Rectal smooth muscle tissue (tissue), 1 donor: ENCODE measurements at regions not wholly inside any gene's neighbourhood (a gene's known extent, or its start where the extent isn't known, plus 50 kb on each side); places are given as distances from the start of the nearest gene placed in this dataset.

ENCODE experiments used
- H3K27ac ChIP-seq: one replicate; pipeline ENCODE4 v1.7.0; 2013; ENCODE audit warnings: low read depth, low read length, inconsistent platforms
- H3K27me3 ChIP-seq: one replicate; pipeline ENCODE4 v1.7.0; 2013; ENCODE audit warnings: low read length; ENCODE audit not compliant: control insufficient read depth, insufficient read depth
- H3K36me3 ChIP-seq: one replicate; pipeline ENCODE4 v1.7.0; 2013; ENCODE audit warnings: low read length; ENCODE audit not compliant: control insufficient read depth, insufficient read depth
- H3K4me1 ChIP-seq: one replicate; pipeline ENCODE4 v1.7.0; 2013; ENCODE audit warnings: low read length; ENCODE audit not compliant: control insufficient read depth, insufficient read depth
- H3K4me3 ChIP-seq: one replicate; pipeline ENCODE4 v1.7.0; 2013; ENCODE audit warnings: low read length
- H3K9ac ChIP-seq: one replicate; pipeline ENCODE4 v1.7.0; 2013; ENCODE audit warnings: low read length

DNA sequence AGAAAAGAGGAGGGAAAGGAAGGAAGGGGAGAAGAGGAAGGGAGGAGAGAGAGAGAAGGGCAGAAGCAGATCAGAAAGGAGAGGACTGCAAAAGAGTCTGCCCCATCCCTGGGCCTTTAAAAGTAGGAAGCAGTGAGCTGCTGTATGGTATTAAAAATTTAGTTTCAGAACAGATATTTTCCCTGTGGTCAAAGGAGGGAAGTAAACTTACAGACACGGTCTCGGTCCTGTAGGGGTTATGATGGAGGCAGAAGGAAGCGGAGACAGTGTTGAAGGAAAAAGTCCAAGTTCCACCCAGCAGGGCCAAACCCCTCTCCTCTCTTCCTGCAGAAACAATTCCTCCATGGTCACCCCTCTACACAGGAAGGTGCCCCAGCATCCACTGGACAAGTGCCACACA, 122.0 kb upstream of the PROK2 start:
- peaks cover 2% of the 10 kb centered on the region for H3K27me3 ChIP-seq
- no peaks in the 10 kb centered on the region for H3K4me1 ChIP-seq
- H3K9ac ChIP-seq: no peak overlapping the region
- no peak overlapping the region for H3K4me3 ChIP-seq
- H3K36me3 ChIP-seq: no peaks in the 10 kb centered on the region
- no peak overlapping the region for H3K27ac ChIP-seq

DNA sequence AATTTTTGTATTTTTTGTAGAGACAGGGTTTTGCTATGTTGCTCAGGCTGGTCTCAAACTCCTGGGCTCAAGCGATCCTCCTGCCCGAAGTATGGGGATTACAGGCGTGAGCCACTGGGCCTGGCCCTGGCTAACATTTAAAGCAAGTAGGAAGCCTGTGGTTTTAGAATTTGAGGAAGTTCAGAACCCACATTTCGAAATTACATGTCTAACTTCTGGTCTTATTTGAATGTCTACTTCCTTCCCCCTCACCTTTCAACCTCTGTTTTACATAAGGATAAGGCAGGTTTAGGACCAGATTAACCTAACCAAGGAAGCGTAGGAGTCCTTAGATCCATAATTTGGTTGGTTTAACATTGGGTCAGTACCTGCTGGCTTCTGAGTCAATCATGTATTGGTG, 120.5 kb upstream of the PROK2 start:
- Histone ChIP-seq H3K9ac (no peak overlapping the region), H3K36me3 (no peaks in the 10 kb centered on the region), H3K4me1 (no peaks in the 10 kb centered on the region), H3K27me3 (peaks cover 2% of the 10 kb centered on the region), H3K27ac (no peak overlapping the region), H3K4me3 (no peak overlapping the region)

GRCh38 chr3:71903936-71904335, 119.0 kb upstream of the PROK2 start:
- Histone ChIP-seq H3K27me3 (peaks cover 2% of the 10 kb centered on the region), H3K9ac (no peak overlapping the region), H3K36me3 (no peaks in the 10 kb centered on the region), H3K4me1 (no peaks in the 10 kb centered on the region), H3K4me3 (no peak overlapping the region), H3K27ac (no peak overlapping the region)

DNA sequence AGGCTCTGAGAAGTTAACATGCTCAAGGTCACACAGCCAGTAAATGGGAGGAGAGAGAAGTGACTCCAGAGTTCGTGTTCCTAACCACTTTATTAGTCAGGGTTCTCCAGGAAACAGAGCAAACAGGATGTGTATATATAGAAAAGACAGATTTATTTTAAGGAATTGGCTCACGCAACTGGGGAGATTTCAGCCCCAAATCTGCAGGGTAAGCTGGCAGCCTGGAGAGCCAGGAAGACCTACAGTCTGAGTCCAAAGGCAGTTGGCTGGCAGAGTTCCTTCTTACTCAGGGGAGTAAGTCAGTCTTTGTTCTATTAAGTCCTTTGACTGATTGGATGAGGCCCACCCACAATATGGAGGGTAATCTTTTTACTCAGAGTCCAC, 118.2 kb upstream of the PROK2 start:
- no peaks in the 10 kb centered on the region for H3K4me1 ChIP-seq
- H3K36me3 ChIP-seq: no peaks in the 10 kb centered on the region
- H3K27ac ChIP-seq: no peak overlapping the region
- no peak overlapping the region for H3K4me3 ChIP-seq
- H3K9ac ChIP-seq: no peak overlapping the region
- H3K27me3 ChIP-seq: peaks cover 2% of the 10 kb centered on the region

- H3K27me3 ChIP-seq: peaks cover 2% of the 10 kb centered on the region
- H3K9ac ChIP-seq: no peak overlapping the region
- no peak overlapping the region for H3K4me3 ChIP-seq
- no peaks in the 10 kb centered on the region for H3K36me3 ChIP-seq
- H3K27ac ChIP-seq: no peak overlapping the region
- H3K4me1 ChIP-seq: no peaks in the 10 kb centered on the region
These were observed 117.5 kb upstream of the PROK2 start for GRCh38 chr3:71902258-71903111.

DNA sequence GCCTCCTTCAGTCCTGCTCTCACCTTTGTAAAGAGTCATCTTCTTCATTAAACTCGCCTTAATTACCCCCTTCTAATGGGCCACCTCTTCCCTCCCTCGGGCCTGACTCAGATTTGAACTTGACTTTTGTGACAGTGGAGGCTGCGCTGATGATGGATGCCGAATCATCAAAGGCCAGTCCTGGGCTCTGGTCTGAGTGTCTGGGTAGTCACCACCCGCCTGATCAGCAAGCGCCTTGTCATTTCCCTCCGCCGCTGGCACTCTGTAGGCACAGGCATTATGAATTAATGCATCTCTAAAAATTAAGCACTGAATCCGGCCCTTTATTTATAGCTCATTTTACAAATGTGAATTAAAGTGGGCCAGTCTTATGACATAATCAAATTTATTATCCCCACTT, 116.7 kb upstream of the PROK2 start:
- H3K4me3 ChIP-seq: no peak overlapping the region
- no peak overlapping the region for H3K9ac ChIP-seq
- H3K27ac ChIP-seq: no peak overlapping the region
- no peaks in the 10 kb centered on the region for H3K27me3 ChIP-seq
- no peaks in the 10 kb centered on the region for H3K4me1 ChIP-seq
- no peaks in the 10 kb centered on the region for H3K36me3 ChIP-seq

DNA sequence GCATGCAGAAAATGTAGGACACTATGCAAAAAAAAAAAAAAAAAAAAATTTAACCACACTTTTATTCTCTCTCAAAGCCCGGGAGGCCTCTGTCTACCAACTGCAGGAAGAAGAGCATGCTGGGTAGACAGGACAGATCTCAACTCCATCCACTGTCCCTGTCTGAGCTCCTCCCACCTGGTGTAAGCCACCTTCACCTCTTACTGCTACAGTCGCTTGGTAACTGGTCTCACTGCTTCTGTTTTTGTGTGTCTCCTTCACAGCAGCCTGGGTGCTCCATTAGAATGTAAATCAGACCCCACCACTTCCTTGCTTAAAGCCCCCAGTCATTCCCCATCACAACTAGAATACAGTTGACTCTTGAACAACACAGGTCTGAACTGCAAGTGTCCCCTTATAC, 115.1 kb upstream of the PROK2 start:
- Histone ChIP-seq H3K27me3 (no peaks in the 10 kb centered on the region), H3K27ac (no peak overlapping the region), H3K9ac (no peak overlapping the region)

DNA sequence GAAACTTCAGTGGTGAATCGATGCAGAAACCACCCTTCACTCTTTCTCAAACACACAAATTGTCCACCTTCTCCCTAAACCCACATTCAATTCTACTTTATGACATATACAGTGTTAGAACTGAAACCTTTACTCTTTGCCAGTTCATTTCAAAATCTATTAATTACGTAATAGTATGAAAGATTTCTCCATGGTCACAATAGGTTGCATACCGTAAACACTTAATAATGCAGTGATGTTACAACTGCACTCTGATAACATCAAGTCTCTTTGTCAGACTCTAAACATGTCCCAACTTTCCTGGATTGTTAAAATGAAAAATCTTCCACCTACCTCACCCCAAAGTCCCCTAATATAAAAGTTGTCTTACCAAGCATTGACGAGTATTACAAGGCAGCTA, 111.8 kb upstream of the PROK2 start:
- Histone ChIP-seq H3K27me3 (no peaks in the 10 kb centered on the region), H3K27ac (no peak overlapping the region), H3K4me1 (no peaks in the 10 kb centered on the region), H3K9ac (no peak overlapping the region), H3K4me3 (no peak overlapping the region), H3K36me3 (no peaks in the 10 kb centered on the region)

More for the DNA sequence above, 115.1 kb upstream of the PROK2 start:
- Histone ChIP-seq H3K36me3 (no peaks in the 10 kb centered on the region), H3K4me1 (no peaks in the 10 kb centered on the region), H3K4me3 (no peak overlapping the region)

DNA sequence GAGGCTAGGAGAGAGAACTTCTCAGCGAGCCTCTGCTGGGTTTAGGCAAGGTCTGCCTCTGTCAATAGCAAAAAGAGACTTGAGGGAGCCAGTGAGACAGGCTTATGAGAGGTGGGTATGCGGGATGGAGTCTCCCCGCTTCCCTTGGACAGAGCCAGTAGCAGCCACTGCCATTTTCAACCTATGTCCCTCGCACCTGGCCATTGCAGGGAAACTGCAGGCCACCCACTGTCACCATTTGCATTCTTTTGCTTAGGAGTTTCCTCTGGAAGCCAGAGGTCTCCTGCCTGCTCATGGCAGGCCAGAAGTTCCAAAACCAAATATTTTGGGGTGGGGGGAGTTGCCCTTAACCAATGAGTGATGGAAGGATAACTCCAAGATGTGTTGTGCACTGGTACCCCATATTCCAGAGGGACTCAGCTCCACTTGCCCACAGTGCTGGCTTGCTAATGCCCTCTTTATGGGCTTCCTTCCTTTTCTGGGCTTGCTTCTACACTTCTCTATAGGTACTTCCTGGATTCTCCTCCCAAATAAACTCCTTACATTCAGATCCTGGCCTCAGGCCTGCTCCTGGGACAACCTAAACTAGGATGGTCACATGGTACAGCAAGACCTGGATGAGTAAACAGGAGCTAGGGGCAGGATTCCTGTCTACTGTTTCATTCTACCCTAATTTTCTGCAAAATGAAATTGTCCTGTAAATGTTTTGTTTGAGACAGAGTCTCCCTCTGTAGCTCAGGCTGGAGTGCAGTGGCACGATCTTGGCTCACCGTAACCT, 108.9 kb upstream of the PROK2 start:
- H3K27ac ChIP-seq: no peak overlapping the region
- H3K9ac ChIP-seq: no peak overlapping the region
- no peak overlapping the region for H3K4me3 ChIP-seq
- H3K36me3 ChIP-seq: no peaks in the 10 kb centered on the region
- H3K4me1 ChIP-seq: no peaks in the 10 kb centered on the region
- no peaks in the 10 kb centered on the region for H3K27me3 ChIP-seq

GRCh38 chr3:71893122-71893521, 108.2 kb upstream of the PROK2 start:
- H3K9ac ChIP-seq: no peak overlapping the region
- H3K27ac ChIP-seq: no peak overlapping the region
- no peaks in the 10 kb centered on the region for H3K4me1 ChIP-seq

DNA sequence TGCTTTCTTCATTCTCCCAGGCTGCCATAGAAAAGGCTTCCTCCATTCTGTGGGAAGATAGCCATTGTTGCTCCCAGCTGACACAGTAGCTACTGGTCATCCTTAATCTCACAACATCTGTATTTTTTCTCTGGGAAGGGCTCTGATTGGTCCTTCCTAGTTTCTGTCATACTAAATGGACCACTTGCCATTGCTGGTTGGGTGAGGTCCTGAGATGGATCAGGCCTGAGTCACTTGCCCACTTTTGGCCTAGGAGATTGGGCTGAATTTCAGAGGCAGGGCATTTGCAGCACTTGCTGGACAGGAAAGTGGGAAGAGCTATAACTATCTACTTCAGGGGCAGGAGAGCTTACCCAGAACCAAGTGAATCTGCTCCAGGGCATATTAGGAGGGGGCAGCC, 106.5 kb upstream of the PROK2 start:
- Histone ChIP-seq H3K9ac (no peak overlapping the region), H3K27me3 (no peaks in the 10 kb centered on the region), H3K36me3 (no peaks in the 10 kb centered on the region), H3K4me1 (no peaks in the 10 kb centered on the region), H3K27ac (no peak overlapping the region), H3K4me3 (no peak overlapping the region)

More at GRCh38 chr3:71893122-71893521, 108.2 kb upstream of the PROK2 start:
- H3K27me3 ChIP-seq: no peaks in the 10 kb centered on the region
- H3K4me3 ChIP-seq: no peak overlapping the region
- H3K36me3 ChIP-seq: no peaks in the 10 kb centered on the region

GRCh38 chr3:71890356-71890931, 105.5 kb upstream of the PROK2 start:
- Histone ChIP-seq H3K9ac (no peak overlapping the region), H3K4me3 (no peak overlapping the region), H3K4me1 (no peaks in the 10 kb centered on the region), H3K27ac (no peak overlapping the region), H3K27me3 (no peaks in the 10 kb centered on the region), H3K36me3 (no peaks in the 10 kb centered on the region)
